GM19240 (cell line): ENCODE measurements at regions not wholly inside any gene's neighbourhood (a gene's known extent, or its start where the extent isn't known, plus 50 kb on each side); places are given as distances from the start of the nearest gene placed in this dataset.
"Not testable (repeated sequence)": the region's sequence is repeated elsewhere in the genome, so short reads cannot be mapped to it uniquely, and the experiment has no call there.

Source experiments
- DNase-seq: peaks from one replicate; pipeline ENCODE4 v3.0.0; 2011; ENCODE audit warnings: low spot score; ENCODE audit not compliant: insufficient read length

GRCh38 chr5:62909326-62909725 lies 330.7 kb downstream of the LRRC70 start:
- DNase-seq, result no peak

DNA sequence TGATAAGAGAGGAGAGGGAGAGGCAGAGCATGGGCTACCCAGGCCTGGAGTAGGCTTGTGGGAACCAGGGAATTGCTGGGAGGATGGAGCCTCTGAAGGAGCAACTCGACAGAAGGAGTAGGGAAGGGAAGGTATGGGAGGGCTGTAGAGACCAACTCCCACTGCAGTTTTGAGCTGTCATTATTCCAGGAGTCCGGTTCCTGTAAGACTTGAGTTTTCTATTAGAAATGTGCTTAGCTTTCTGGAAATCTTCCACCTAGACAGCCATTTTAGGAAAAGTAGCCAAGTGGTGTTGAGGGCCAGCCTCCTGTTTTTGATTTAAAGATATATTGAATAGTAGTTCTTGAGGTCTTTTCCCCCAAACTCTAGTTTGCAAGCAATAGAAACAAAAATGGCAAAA lies 323.5 kb downstream of the LRRC70 start:
- DNase-seq, result no peak

DNA sequence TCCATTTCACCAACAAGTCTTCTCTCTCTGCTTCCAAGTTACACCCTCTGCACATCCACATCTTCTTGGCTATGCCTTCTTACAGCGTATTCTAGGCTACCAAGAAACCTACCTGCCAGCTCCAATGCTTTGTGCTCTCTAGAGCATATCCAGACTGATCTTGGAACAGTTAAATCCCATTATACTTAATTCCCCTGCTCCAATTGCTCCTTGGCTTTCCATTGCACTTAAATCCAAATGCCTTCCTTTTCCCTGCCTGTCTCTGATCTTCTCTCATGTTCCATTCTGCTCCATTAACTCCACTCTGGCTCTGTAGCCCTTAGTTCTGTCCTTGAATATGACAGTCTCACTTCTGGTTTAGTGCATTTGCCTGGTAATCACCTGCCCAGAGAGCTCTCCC lies 322.4 kb downstream of the LRRC70 start:
- DNase-seq, result no peak

DNA sequence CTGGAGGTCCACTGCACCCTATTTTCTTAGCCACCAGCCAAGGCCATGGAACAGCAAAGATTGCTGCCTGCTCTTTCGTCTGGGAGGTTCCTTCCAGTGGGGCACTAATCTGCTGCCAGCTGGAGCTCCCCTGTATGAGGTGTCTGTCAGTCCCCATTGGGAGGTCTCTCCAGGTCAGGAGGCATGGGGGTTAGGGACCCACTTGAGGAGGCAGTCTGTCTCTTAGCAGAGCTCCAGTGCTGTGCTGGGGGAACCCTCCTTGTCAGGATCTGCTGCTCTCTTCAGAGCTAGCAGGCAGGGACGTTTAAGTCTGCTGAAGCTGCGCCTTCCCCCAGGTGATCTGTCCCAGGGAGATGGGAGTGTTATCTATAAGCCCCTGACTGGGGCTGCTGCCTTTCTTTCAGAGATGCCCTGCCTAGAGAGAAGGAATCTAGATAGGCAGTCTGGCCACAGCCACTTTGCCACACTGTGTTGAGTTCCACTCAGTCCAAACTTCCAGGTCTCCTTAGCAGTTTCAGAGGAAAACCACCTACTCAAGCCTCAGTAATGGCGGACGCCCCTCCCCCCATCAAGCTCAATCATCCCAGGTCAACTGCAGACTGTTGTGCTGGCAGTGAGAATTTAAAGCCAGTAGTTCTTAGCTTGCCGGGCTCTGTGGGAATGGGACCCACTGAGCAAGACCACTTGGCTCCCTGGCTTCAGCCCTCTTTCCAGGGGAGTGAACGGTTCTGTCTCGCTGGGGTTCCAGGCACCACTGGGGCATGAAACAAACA lies 317.7 kb downstream of the LRRC70 start:
- DNase-seq, result no peak

GRCh38 chr5:62886603-62887315 lies 308.1 kb downstream of the LRRC70 start:
- no peak for DNase-seq

DNA sequence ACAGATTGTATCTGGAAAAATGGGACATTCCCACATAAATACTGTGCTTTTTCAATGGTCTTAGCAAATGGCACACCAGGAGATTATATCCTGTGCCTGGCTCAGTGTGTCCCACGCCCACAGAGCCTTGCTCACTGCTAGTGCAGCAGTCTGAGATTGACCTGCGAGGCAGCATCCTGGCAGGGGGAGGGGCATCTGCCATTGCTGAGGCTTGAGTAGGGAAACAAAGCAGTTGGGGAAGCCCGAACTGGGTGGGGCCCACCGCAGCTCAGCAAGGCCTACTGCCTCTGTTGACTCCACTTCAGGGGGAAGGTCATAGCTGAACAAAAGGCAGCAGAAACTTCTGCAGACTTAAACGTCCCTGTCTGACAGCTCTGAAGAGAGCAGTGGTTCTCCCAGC lies 258.7 kb downstream of the LRRC70 start:
- DNase-seq, result not testable (repeated sequence)

- DNase-seq, result no peak
Measured at GRCh38 chr5:62829604-62829986, 251.0 kb downstream of the LRRC70 start.

GRCh38 chr5:62828742-62829603 lies 250.4 kb downstream of the LRRC70 start:
- no peak for DNase-seq

- no peak for DNase-seq
Measured at GRCh38 chr5:62825623-62826220, 247.1 kb downstream of the LRRC70 start.

DNA sequence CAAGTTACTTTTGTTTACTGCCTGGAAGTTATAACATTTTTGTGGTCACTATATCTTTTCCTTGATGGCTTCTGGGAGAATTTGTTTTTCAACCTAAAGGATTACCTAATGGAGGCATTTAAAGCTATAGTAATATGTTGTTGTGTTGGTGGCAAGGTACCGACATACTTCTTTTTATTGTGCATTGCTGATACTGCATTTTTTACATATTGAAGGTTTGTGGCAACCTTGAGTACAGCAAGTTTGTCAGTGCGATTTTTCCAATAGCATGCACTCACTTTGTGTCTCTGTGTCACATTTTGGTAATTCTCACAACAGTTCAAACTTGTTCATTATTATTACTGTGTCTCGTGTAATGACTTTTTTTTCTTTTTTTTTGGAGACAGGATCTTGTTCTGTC lies 246.3 kb downstream of the LRRC70 start:
- no peak for DNase-seq

DNA sequence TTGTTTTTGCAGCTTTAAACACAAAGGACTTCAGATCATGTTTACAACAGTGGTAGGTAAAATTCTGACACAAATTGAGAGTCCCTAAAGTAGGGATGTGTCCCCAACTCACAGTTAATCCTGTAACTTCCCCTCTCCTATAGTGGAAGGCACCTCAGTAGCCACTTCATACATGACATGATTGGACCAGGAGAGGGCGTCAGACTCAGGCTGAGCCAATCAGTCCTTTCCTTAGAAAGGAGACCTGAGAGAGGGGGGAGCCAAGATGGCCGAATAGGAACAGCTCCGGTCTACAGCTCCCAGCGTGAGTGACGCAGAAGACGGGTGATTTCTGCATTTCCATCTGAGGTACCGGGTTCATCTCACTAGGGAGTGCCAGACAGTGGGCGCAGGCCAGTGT lies 238.4 kb downstream of the LRRC70 start:
- DNase-seq, result not testable (repeated sequence)

- DNase-seq, result no peak
Measured at GRCh38 chr5:62814991-62815390, 236.4 kb downstream of the LRRC70 start.

DNA sequence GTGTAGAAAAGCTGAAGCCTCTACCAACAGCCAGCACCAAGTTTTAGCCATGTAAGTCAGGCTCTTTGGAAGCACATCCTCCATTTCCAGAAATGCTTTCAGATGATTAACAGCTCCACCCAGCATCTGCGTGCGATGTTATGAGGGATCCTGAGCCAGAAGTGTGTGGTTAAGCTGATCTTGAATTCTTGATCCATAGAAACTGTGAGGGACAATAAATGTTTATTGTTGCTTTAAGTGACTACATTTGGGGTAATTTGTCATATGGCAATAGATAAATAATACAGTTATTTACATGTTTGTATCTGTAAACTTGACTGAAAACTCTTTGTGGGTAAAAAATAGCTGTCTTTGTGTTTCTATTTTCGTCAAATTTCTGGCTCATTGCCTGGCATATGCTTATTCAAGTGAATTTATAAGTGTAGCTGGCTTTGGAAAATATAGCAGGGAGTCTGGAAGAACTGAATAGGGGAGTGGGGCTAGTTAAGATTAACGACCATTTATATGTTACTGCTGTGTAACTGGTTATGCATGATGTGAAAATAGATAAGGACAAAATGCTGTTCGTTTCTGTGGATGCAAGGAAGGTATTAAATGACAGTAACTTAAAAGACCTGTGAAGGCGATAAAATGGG lies 234.1 kb downstream of the LRRC70 start:
- DNase-seq, result no peak

GRCh38 chr5:62804819-62805218 lies 226.2 kb downstream of the LRRC70 start:
- not testable (repeated sequence) for DNase-seq

- no peak for DNase-seq
Measured at GRCh38 chr5:62795926-62796325, 217.3 kb downstream of the LRRC70 start.

GRCh38 chr5:62794456-62794855 lies 215.8 kb downstream of the LRRC70 start:
- no peak for DNase-seq

GRCh38 chr5:62791059-62791458 lies 212.4 kb downstream of the LRRC70 start:
- no peak for DNase-seq

GRCh38 chr5:62790348-62790747 lies 211.7 kb downstream of the LRRC70 start:
- no peak for DNase-seq

- DNase-seq, result no peak
Measured at GRCh38 chr5:62786099-62786498, 207.5 kb downstream of the LRRC70 start.

DNA sequence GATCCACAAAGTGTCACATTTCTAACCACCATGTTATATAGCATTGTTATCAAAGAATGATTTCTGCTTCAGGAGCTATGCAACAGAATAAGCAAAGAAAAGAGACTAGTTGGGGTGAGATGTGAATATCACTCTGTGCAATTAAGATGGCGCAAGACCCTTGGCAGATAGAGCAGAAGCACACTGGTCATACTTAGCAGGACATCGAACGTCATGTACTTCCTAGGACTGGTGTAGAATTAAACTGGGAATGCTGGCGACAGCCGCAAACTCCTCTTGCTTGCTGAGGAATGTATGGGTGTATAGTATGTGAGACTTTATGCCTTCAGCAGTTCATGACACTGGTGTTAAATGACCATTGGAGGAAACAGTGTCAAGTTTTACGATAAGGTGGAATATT lies 207.0 kb downstream of the LRRC70 start:
- DNase-seq, result no peak

GRCh38 chr5:62783374-62784057 lies 204.9 kb downstream of the LRRC70 start:
- no peak for DNase-seq
